HG03064 (cell line): ENCODE measurements at regions not wholly inside any gene's neighbourhood (a gene's known extent, or its start where the extent isn't known, plus 50 kb on each side); places are given as distances from the start of the nearest gene placed in this dataset.

ENCODE experiments used
- ATAC-seq: cut with Tn5 transposase; IDR thresholded peaks from one replicate; pipeline ENCODE4 v1.9.1; 2021; ENCODE audit warnings: low read depth; ENCODE audit not compliant: unreplicated experiment

GRCh38 chr6:119922814-119923213, 573.3 kb upstream of the MAN1A1 start:
- ATAC-seq = no peak

- no peak for ATAC-seq
Measured at GRCh38 chr6:119921491-119922010, 572.0 kb upstream of the MAN1A1 start.

- no peak for ATAC-seq
Measured at GRCh38 chr6:119917186-119917585, 567.6 kb upstream of the MAN1A1 start.

- ATAC-seq = no peak
Measured at GRCh38 chr6:119915971-119916370, 566.4 kb upstream of the MAN1A1 start.

GRCh38 chr6:119908157-119908556, 558.6 kb upstream of the MAN1A1 start:
- ATAC-seq = no peak

- no peak for ATAC-seq
Measured at GRCh38 chr6:119902681-119903080, 553.1 kb upstream of the MAN1A1 start.

- ATAC-seq = no peak
Measured at GRCh38 chr6:119896806-119897205, 547.2 kb upstream of the MAN1A1 start.

- no peak for ATAC-seq
Measured at GRCh38 chr6:119895626-119896025, 546.1 kb upstream of the MAN1A1 start.

- no peak for ATAC-seq
Measured at GRCh38 chr6:119894811-119895210, 545.2 kb upstream of the MAN1A1 start.

GRCh38 chr6:119891644-119892043, 542.1 kb upstream of the MAN1A1 start:
- no peak for ATAC-seq

- no peak for ATAC-seq
Measured at GRCh38 chr6:119891206-119891605, 541.6 kb upstream of the MAN1A1 start.

GRCh38 chr6:119890470-119890869, 540.9 kb upstream of the MAN1A1 start:
- no peak for ATAC-seq

GRCh38 chr6:119887666-119888065, 538.1 kb upstream of the MAN1A1 start:
- ATAC-seq = no peak

GRCh38 chr6:119881416-119881815, 531.9 kb upstream of the MAN1A1 start:
- ATAC-seq = no peak

GRCh38 chr6:119880840-119881239, 531.3 kb upstream of the MAN1A1 start:
- no peak for ATAC-seq

GRCh38 chr6:119879731-119880130, 530.2 kb upstream of the MAN1A1 start:
- no peak for ATAC-seq

GRCh38 chr6:119874381-119874780, 524.8 kb upstream of the MAN1A1 start:
- no peak for ATAC-seq

GRCh38 chr6:119873107-119873506, 523.5 kb upstream of the MAN1A1 start:
- ATAC-seq = no peak

GRCh38 chr6:119871520-119871919, 522.0 kb upstream of the MAN1A1 start:
- ATAC-seq = no peak

- ATAC-seq = no peak
Measured at GRCh38 chr6:119865466-119866350, 516.1 kb upstream of the MAN1A1 start.

- no peak for ATAC-seq
Measured at GRCh38 chr6:119862719-119863118, 513.2 kb upstream of the MAN1A1 start.

- ATAC-seq = no peak
Measured at GRCh38 chr6:119858901-119859300, 509.3 kb upstream of the MAN1A1 start.
